GM12878 (cell line): ENCODE measurements at regions not wholly inside any gene's neighbourhood (a gene's known extent, or its start where the extent isn't known, plus 50 kb on each side); places are given as distances from the start of the nearest gene placed in this dataset.

Experiments
- ATAC-seq: fragments of 200-7000 bp; cut with Tn5 transposase; 3 replicates; pipeline ENCODE4 v1.9.1; 2020; ENCODE audit warnings: mild to moderate bottlenecking, moderate library complexity
- BruUV-seq: library from RNA; stranded (reverse); fragments of 400-500 nt; replicated peaks from 2 replicates; lab custom pipeline; 2021; lab: Mats Ljungman, UMichigan
- CTCF ChIA-PET: fragments of 300-600 bp; sonication (Branson Sonifier 250); formaldehyde crosslinking; extraction: SDS; loops from one replicate; lab custom pipeline; 2021; ENCODE audit warnings: inconsistent platforms; lab: Yijun Ruan, JAX
- POLR2A ChIA-PET: fragments of 350-600 bp; formaldehyde crosslinking; extraction: SDS; loops from one replicate; lab custom pipeline; 2021; ENCODE audit warnings: inconsistent platforms; lab: Charles Lee
- RAD21 ChIA-PET: fragments of 300-600 bp; sonication (Branson Sonifier 250); formaldehyde crosslinking; loops from one replicate; lab custom pipeline; 2023; ENCODE audit warnings: antibody characterized with exemption; ENCODE audit not compliant: unreplicated experiment; lab: Charles Lee
- SMC1A ChIA-PET: fragments of 300-600 bp; sonication (Branson Sonifier 250); formaldehyde crosslinking; loops from one replicate; lab custom pipeline; 2023; ENCODE audit not compliant: unreplicated experiment, uncharacterized antibody; lab: Charles Lee
- DNase-seq: peaks from one replicate; pipeline ENCODE4 v3.0.0-alpha.2; 2011; ENCODE audit warnings: low read depth, low spot score
- FAIRE-seq: peaks from 3 replicates; lab custom pipeline; 2011; peaks lifted over from hg19 to GRCh38; lab: Jason Lieb, UNC
- H2AFZ ChIP-seq: 2 replicates; pipeline ENCODE4 v1.6.0; 2011; ENCODE audit warnings: low read depth, low read length, control low read depth; ENCODE audit not compliant: control insufficient read depth
- H3K27ac ChIP-seq: 2 replicates; pipeline ENCODE4 v1.5.1; 2011; ENCODE audit warnings: control low read depth; ENCODE audit not compliant: control insufficient read depth, insufficient read depth
- H3K27me3 ChIP-seq, 2 experiments: replicated peaks in 1 of 2; 2 replicates each; pipeline versions ENCODE4 v1.6.0 to v1.6.1; 2011; ENCODE audit warnings: low read length in 1 of 2; ENCODE audit not compliant: control insufficient read depth in 2 of 2, insufficient read depth in 2 of 2
- H3K36me3 ChIP-seq, 2 experiments: 2 replicates each; pipeline ENCODE4 v1.5.1; 2011; ENCODE audit warnings: low read length in 1 of 2; ENCODE audit not compliant: control insufficient read depth in 2 of 2, insufficient read depth in 2 of 2
- H3K4me1 ChIP-seq: 2 replicates; pipeline ENCODE4 v1.6.1; 2011; ENCODE audit warnings: mild to moderate bottlenecking, low read length, moderate library complexity, mixed read lengths; ENCODE audit not compliant: control insufficient read depth, insufficient read depth
- H3K4me2 ChIP-seq: 2 replicates; pipeline ENCODE4 v1.6.0; 2011; ENCODE audit warnings: control low read depth; ENCODE audit not compliant: control insufficient read depth, insufficient read depth
- H3K4me3 ChIP-seq: fragments of 200-600 bp; sonication (generic); 2 replicates; pipeline ENCODE4 v1.5.1; 2016
- H3K79me2 ChIP-seq: 2 replicates; pipeline ENCODE4 v1.6.0; 2011; ENCODE audit warnings: low read length; ENCODE audit not compliant: control insufficient read depth, insufficient read depth
- H3K9ac ChIP-seq: 2 replicates; pipeline ENCODE4 v1.8.0; 2011; ENCODE audit warnings: low read length, control low read depth, mixed read lengths; ENCODE audit not compliant: control insufficient read depth, insufficient read depth
- H3K9me3 ChIP-seq: replicated peaks from 3 replicates; pipeline ENCODE4 v1.5.1; 2011; ENCODE audit warnings: mild to moderate bottlenecking, low read length; ENCODE audit not compliant: control insufficient read depth, insufficient read depth
- H4K20me1 ChIP-seq: 2 replicates; pipeline ENCODE4 v1.6.0; 2011; ENCODE audit not compliant: control insufficient read depth, insufficient read depth
- CEBPB ChIP-seq, 2 experiments: fragments of 150-350 bp in 1 of 2; IDR thresholded peaks; 2 replicates each; pipeline ENCODE4 v1.6.1; 2012 to 2014; ENCODE audit warnings: low read depth in 2 of 2, low read length in 2 of 2, borderline replicate concordance in 1 of 2, inconsistent platforms in 1 of 2
- FOS ChIP-seq: IDR thresholded peaks from 3 replicates; pipeline ENCODE4 v1.6.1; 2011; ENCODE audit warnings: borderline replicate concordance; ENCODE audit not compliant: insufficient read length; ENCODE audit errors: extremely low read depth
- KDM1A ChIP-seq: fragments of 200-600 bp; sonication (generic); IDR thresholded peaks from 2 replicates; pipeline ENCODE4 v1.6.1; 2016; ENCODE audit warnings: borderline replicate concordance
- POLR2AphosphoS2 ChIP-seq: IDR thresholded peaks from 2 replicates; pipeline ENCODE4 v1.6.1; 2011; ENCODE audit warnings: low read depth, mild to moderate bottlenecking, low read length, improper control_type of control experiment, moderate library complexity
- SIX5 ChIP-seq: IDR thresholded peaks from 2 replicates; pipeline ENCODE4 v1.6.1; 2011; ENCODE audit warnings: mild to moderate bottlenecking, low read depth, low read length, moderate library complexity; ENCODE audit not compliant: severe bottlenecking
- SMC3 ChIP-seq: IDR thresholded peaks from 2 replicates; pipeline ENCODE4 v1.6.1; 2011; ENCODE audit warnings: low read length, improper control_type of control experiment, borderline replicate concordance
- WGBS: methylation state at CpG from one replicate; pipeline ENCODE4 v1.1.6; 2016; ENCODE audit warnings: low lambda C conversion rate; ENCODE audit not compliant: insufficient replicate concordance, insufficient coverage; ENCODE audit errors: missing lambda C conversion rate; 5-methylcytosine and 5-hydroxymethylcytosine counted together
- in situ Hi-C: fragments of 300-500 bp; cut with MboI; formaldehyde crosslinking; loops from 9 replicates; pipeline ENCODE4 v1.14.3; 2018; ENCODE audit warnings: mixed read lengths
- intact Hi-C: fragments of 100-400 bp; cut with micrococcal nuclease; formaldehyde crosslinking; loops from one replicate; pipeline ENCODE4 v1.14.2; 2022; ENCODE audit not compliant: unreplicated experiment
- TF ChIP-seq, protein P1 (sequence below): IDR thresholded peaks from 2 replicates; pipeline ENCODE4 v1.6.1; 2011; ENCODE audit warnings: mild to moderate bottlenecking, low read depth, low read length, moderate library complexity; ENCODE audit not compliant: insufficient replicate concordance
- TF ChIP-seq, protein P2 (sequence below): IDR thresholded peaks from 2 replicates; pipeline ENCODE4 v1.6.1; 2012; ENCODE audit warnings: low read depth, low read length, improper control_type of control experiment
- TF ChIP-seq, protein P3 (sequence below): fragments of 450-650 bp; IDR thresholded peaks from 2 replicates; pipeline ENCODE4 v1.6.1; 2017; ENCODE audit warnings: mild to moderate bottlenecking
- TF ChIP-seq, protein P4 (sequence below): fragments of 450-650 bp; IDR thresholded peaks from 2 replicates; pipeline ENCODE4 v1.6.1; 2017; ENCODE audit warnings: mild to moderate bottlenecking, moderate library complexity

DNA sequence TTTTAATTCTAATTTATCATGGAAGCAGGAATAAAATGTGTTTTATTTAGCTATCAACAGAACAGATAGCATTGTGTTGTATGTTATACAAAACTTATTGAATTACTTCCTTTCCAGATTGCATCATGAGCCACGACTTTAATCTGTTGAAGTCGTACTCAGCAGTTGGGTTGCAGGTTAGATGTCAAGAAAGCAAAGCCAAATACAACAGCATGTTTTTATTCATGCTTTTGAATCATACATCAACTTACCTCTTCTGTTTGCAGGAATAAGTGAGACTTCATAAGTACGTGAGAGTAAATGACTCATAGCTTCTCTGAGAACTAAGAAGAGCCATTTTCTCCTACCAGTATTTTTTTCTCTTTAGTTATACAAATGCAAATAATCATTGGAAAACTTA is 110.8 kb upstream of the ADGRL4 start:
- H3K4me2 ChIP-seq, result no peak overlapping the region
- no peaks in the 10 kb centered on the region for H3K9me3 ChIP-seq
- no peaks in the 10 kb centered on the region for H3K4me1 ChIP-seq
- TF ChIP-seq, protein P1, sequence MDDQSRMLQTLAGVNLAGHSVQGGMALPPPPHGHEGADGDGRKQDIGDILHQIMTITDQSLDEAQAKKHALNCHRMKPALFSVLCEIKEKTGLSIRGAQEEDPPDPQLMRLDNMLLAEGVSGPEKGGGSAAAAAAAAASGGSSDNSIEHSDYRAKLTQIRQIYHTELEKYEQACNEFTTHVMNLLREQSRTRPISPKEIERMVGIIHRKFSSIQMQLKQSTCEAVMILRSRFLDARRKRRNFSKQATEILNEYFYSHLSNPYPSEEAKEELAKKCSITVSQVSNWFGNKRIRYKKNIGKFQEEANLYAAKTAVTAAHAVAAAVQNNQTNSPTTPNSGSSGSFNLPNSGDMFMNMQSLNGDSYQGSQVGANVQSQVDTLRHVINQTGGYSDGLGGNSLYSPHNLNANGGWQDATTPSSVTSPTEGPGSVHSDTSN, result no peak
- no peak for TF ChIP-seq SIX5
- TF ChIP-seq CEBPB (IDR thresholded peaks at IDR 0.05; ENCODE audit: borderline replicate concordance in 1 of 2, low read depth in 2 of 2, low read length in 2 of 2), result no peak
- TF ChIP-seq, protein P2, sequence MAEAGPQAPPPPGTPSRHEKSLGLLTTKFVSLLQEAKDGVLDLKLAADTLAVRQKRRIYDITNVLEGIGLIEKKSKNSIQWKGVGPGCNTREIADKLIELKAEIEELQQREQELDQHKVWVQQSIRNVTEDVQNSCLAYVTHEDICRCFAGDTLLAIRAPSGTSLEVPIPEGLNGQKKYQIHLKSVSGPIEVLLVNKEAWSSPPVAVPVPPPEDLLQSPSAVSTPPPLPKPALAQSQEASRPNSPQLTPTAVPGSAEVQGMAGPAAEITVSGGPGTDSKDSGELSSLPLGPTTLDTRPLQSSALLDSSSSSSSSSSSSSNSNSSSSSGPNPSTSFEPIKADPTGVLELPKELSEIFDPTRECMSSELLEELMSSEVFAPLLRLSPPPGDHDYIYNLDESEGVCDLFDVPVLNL, result no peak
- no peak for TF ChIP-seq KDM1A
- TF ChIP-seq POLR2AphosphoS2, result no peak
- TF ChIP-seq FOS, result no peak
- no peak for TF ChIP-seq SMC3
- TF ChIP-seq, protein P3, sequence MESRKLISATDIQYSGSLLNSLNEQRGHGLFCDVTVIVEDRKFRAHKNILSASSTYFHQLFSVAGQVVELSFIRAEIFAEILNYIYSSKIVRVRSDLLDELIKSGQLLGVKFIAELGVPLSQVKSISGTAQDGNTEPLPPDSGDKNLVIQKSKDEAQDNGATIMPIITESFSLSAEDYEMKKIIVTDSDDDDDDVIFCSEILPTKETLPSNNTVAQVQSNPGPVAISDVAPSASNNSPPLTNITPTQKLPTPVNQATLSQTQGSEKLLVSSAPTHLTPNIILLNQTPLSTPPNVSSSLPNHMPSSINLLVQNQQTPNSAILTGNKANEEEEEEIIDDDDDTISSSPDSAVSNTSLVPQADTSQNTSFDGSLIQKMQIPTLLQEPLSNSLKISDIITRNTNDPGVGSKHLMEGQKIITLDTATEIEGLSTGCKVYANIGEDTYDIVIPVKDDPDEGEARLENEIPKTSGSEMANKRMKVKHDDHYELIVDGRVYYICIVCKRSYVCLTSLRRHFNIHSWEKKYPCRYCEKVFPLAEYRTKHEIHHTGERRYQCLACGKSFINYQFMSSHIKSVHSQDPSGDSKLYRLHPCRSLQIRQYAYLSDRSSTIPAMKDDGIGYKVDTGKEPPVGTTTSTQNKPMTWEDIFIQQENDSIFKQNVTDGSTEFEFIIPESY, result no peak
- TF ChIP-seq, protein P4, sequence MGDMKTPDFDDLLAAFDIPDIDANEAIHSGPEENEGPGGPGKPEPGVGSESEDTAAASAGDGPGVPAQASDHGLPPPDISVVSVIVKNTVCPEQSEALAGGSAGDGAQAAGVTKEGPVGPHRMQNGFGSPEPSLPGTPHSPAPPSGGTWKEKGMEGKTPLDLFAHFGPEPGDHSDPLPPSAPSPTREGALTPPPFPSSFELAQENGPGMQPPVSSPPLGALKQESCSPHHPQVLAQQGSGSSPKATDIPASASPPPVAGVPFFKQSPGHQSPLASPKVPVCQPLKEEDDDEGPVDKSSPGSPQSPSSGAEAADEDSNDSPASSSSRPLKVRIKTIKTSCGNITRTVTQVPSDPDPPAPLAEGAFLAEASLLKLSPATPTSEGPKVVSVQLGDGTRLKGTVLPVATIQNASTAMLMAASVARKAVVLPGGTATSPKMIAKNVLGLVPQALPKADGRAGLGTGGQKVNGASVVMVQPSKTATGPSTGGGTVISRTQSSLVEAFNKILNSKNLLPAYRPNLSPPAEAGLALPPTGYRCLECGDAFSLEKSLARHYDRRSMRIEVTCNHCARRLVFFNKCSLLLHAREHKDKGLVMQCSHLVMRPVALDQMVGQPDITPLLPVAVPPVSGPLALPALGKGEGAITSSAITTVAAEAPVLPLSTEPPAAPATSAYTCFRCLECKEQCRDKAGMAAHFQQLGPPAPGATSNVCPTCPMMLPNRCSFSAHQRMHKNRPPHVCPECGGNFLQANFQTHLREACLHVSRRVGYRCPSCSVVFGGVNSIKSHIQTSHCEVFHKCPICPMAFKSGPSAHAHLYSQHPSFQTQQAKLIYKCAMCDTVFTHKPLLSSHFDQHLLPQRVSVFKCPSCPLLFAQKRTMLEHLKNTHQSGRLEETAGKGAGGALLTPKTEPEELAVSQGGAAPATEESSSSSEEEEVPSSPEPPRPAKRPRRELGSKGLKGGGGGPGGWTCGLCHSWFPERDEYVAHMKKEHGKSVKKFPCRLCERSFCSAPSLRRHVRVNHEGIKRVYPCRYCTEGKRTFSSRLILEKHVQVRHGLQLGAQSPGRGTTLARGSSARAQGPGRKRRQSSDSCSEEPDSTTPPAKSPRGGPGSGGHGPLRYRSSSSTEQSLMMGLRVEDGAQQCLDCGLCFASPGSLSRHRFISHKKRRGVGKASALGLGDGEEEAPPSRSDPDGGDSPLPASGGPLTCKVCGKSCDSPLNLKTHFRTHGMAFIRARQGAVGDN, result no peak
- TF ChIP-seq, all 136 proteins: peak for 0
- H3K27ac ChIP-seq, result no peak overlapping the region
- no peaks in the 10 kb centered on the region for H3K36me3 ChIP-seq
- intact Hi-C loops (no loop called here), in situ Hi-C loops (no loop called here)
- ChIA-PET POLR2A (no interaction called here), RAD21 (no interaction called here), CTCF (no interaction called here), SMC1A (interaction anchor here (1.6 kb wide), 1 partner anchor 10 kb away, joined by 4 read pairs; no protein-coding TSS in a partner anchor)
- 25% methylated on average over 3 of the region's 3 CpGs for WGBS
- no peaks in the 10 kb centered on the region for H3K27me3 ChIP-seq
- no peak overlapping the region for H2AFZ ChIP-seq
- no peak overlapping the region for H3K4me3 ChIP-seq
- H3K79me2 ChIP-seq, result no peaks in the 10 kb centered on the region
- DNase-seq (no peak), FAIRE-seq (no peak), ATAC-seq (no peak)
- no peak overlapping the region for H3K9ac ChIP-seq
- BruUV-seq, result no TSS peak
- no peaks in the 10 kb centered on the region for H4K20me1 ChIP-seq
